OCI-LY7 (cell line): ENCODE measurements at regions not wholly inside any gene's neighbourhood (a gene's known extent, or its start where the extent isn't known, plus 50 kb on each side); places are given as distances from the start of the nearest gene placed in this dataset.

Source experiments
- EZH2phosphoT487 ChIP-seq: fragments of 200-600 bp; sonication (generic); IDR thresholded peaks from 2 replicates; pipeline ENCODE4 v1.6.1; 2018; ENCODE audit warnings: low read depth, borderline replicate concordance, mild to moderate bottlenecking, mixed run types, antibody characterized with exemption, low read length, moderate library complexity, mixed read lengths
- TF ChIP-seq, protein P1 (sequence below): fragments of 200-600 bp; sonication (generic); conservative IDR thresholded peaks from 2 replicates; pipeline ENCODE4 v1.5.1; 2014; ENCODE audit warnings: mild to moderate bottlenecking, antibody characterized with exemption, low read length, moderate library complexity, mixed read lengths

GRCh38 chr2:19132967-19133366 is 225.5 kb downstream of the OSR1 start:
- TF ChIP-seq, protein P1, sequence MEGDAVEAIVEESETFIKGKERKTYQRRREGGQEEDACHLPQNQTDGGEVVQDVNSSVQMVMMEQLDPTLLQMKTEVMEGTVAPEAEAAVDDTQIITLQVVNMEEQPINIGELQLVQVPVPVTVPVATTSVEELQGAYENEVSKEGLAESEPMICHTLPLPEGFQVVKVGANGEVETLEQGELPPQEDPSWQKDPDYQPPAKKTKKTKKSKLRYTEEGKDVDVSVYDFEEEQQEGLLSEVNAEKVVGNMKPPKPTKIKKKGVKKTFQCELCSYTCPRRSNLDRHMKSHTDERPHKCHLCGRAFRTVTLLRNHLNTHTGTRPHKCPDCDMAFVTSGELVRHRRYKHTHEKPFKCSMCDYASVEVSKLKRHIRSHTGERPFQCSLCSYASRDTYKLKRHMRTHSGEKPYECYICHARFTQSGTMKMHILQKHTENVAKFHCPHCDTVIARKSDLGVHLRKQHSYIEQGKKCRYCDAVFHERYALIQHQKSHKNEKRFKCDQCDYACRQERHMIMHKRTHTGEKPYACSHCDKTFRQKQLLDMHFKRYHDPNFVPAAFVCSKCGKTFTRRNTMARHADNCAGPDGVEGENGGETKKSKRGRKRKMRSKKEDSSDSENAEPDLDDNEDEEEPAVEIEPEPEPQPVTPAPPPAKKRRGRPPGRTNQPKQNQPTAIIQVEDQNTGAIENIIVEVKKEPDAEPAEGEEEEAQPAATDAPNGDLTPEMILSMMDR: no peak
- TF ChIP-seq EZH2phosphoT487: no peak
